ENCODE measurements at regions not wholly inside any gene's neighbourhood (a gene's known extent, or its start where the extent isn't known, plus 50 kb on each side); places are given as distances from the start of the nearest gene placed in this dataset.

DNA sequence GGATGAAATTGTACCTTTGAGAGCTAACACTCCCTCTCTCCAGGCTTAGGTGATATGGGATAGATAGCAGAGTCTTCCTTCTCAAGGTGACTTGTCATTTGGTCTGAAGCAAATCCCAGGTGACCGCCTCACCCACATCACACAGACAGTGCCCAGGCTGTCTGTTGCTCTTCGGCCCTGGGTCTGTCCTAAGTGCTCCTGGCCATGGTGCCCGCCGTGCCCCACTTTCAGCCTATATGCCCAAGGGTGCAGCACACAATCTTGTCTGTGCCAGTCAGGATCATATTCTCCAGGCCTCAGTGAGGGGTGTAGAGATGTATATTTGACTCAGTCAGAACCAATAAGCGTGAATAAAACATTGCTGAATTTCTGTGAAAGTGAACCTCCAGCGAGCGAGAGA, 326.8 kb downstream of the DYSF start:
- 64% methylated on average over 2 of the region's 7 CpGs for WGBS (ENCODE audit: insufficient coverage)
- Mint-ChIP-seq H3K27me3 (peaks cover 6 to 9% of the 10 kb centered on the region in 2 donors), H3K27ac (no peak overlapping the region), H3K4me3 (no peak overlapping the region), H3K4me1 (no peaks in the 10 kb centered on the region), H3K36me3 (no peaks in the 10 kb centered on the region), H3K9me3 (no peaks in the 10 kb centered on the region)
- ChIA-PET POLR2A (no interaction called here), CTCF (no interaction called here)
- Histone ChIP-seq H3K4me1 (ENCODE audit: control insufficient read depth in 1 of 2, extremely low read depth in 1 of 2, insufficient read depth in 2 of 2, low read length in 2 of 2) (no peaks in the 10 kb centered on the region), H3K4me3 (ENCODE audit: control insufficient read depth in 1 of 2, extremely low read depth in 1 of 2, low read length in 1 of 2) (no peak overlapping the region), H3K36me3 (ENCODE audit: control insufficient read depth in 2 of 2, extremely low read depth in 1 of 2, insufficient read depth in 1 of 2, low read length in 1 of 2) (no peaks in the 10 kb centered on the region), H3K27ac (ENCODE audit: low read length) (no peak overlapping the region), H3K9me3 (no peaks in the 10 kb centered on the region), H3K27me3 (replicated peaks in 1 of 2; ENCODE audit: control insufficient read depth in 2 of 2, extremely low read depth in 1 of 2, insufficient read depth in 2 of 2, low read length in 1 of 2) (peaks cover 0 to 22% of the 10 kb centered on the region in 2 experiments)
- no peak for ATAC-seq (replicated peaks in 1 of 4)
- DNase-seq: no peak

DNA sequence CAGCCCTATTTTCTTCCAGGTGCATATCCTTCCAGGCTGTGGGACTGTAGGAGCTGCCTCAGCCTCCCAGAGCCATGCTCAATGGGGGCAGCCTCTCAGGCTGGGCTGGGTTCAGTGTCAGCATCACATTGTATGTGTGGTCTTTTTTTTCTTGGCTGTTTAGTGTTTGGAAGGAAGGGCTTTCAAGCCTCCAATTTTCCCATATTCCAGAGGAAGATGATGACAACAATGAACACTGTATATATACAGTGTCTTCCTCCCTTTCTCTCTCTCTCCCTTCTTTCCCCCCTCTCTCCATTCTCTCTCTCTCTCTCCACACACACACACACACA, 326.4 kb downstream of the DYSF start:
- CTCF ChIA-PET: no interaction called here

DNA sequence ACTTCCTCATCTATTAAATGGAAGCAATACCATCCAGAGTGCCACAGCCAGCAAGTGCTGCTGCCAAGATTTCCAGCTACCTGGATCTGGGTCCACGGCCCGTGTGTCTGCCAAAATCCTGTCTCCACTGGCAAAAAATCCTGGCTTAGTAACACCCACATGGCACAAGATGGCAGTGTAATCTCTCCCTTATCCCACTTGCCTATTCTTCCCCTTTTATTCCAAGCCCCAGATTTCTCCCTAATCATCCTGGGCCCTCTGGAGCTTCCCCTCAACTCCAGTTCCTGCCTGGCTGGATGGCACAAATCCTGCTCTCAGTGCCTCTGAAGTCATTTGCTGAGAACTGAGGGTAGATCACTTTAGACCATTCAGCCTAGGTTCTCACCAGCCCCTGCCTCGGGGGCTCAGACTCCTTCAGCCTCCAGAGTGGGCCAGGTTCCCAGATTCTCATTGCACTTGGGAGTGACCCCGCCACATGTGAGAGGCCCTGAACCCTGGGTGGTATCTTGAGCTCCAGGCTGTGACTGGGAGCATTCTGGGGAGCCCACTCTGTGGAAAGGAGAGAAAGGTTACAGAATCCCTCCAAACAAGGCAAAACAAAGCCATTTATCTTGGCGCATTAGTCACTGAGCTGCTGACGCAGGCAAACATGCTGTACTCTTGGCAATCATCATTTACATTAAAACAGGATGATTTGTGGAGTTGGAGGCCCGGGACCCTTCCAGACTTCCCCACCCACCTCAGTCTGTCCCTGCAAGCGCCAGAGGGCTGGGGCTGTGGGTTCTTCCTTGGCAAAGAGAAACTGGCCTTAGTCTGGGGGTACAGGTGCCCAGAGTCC, 325.8 kb downstream of the DYSF start:
- no peaks in the 10 kb centered on the region for H3K36me3 Mint-ChIP-seq
- Histone ChIP-seq H3K36me3 (ENCODE audit: control insufficient read depth in 2 of 2, extremely low read depth in 1 of 2, insufficient read depth in 1 of 2, low read length in 1 of 2) (no peaks in the 10 kb centered on the region), H3K27ac (ENCODE audit: low read length) (no peak overlapping the region), H3K27me3 (replicated peaks in 1 of 2; ENCODE audit: control insufficient read depth in 2 of 2, extremely low read depth in 1 of 2, insufficient read depth in 2 of 2, low read length in 1 of 2) (peaks cover 0 to 21% of the 10 kb centered on the region in 2 experiments), H3K4me1 (ENCODE audit: control insufficient read depth in 1 of 2, extremely low read depth in 1 of 2, insufficient read depth in 2 of 2, low read length in 2 of 2) (no peaks in the 10 kb centered on the region), H3K9me3 (no peaks in the 10 kb centered on the region), H3K4me3 (ENCODE audit: control insufficient read depth in 1 of 2, extremely low read depth in 1 of 2, low read length in 1 of 2) (no peak overlapping the region)
- CTCF ChIA-PET: no interaction called here
- peak overlapping the region in 1 of 2 donors; percentile 28 for H3K27ac Mint-ChIP-seq
- POLR2A ChIA-PET: no interaction called here
- no peaks in the 10 kb centered on the region for H3K9me3 Mint-ChIP-seq
- ATAC-seq (replicated peaks in 1 of 4) (no peak), DNase-seq (no peak)
- H3K4me1 Mint-ChIP-seq: no peaks in the 10 kb centered on the region
- no peak overlapping the region for H3K4me3 Mint-ChIP-seq
- WGBS (ENCODE audit: insufficient coverage): 68% methylated on average over 3 of the region's 8 CpGs
- peaks cover 6% of the 10 kb centered on the region in 2 donors for H3K27me3 Mint-ChIP-seq

More for the DNA sequence above, 326.4 kb downstream of the DYSF start:
- Mint-ChIP-seq H3K27me3 (peaks cover 6% of the 10 kb centered on the region in 2 donors), H3K27ac (no peak overlapping the region), H3K4me3 (no peak overlapping the region), H3K9me3 (no peaks in the 10 kb centered on the region), H3K36me3 (no peaks in the 10 kb centered on the region), H3K4me1 (no peaks in the 10 kb centered on the region)
- Histone ChIP-seq H3K36me3 (ENCODE audit: control insufficient read depth in 2 of 2, extremely low read depth in 1 of 2, insufficient read depth in 1 of 2, low read length in 1 of 2) (no peaks in the 10 kb centered on the region), H3K4me3 (ENCODE audit: control insufficient read depth in 1 of 2, extremely low read depth in 1 of 2, low read length in 1 of 2) (no peak overlapping the region), H3K9me3 (no peaks in the 10 kb centered on the region), H3K27ac (ENCODE audit: low read length) (no peak overlapping the region), H3K27me3 (replicated peaks in 1 of 2; ENCODE audit: control insufficient read depth in 2 of 2, extremely low read depth in 1 of 2, insufficient read depth in 2 of 2, low read length in 1 of 2) (peaks cover 0 to 21% of the 10 kb centered on the region in 2 experiments), H3K4me1 (ENCODE audit: control insufficient read depth in 1 of 2, extremely low read depth in 1 of 2, insufficient read depth in 2 of 2, low read length in 2 of 2) (no peaks in the 10 kb centered on the region)
- POLR2A ChIA-PET: no interaction called here
- DNase-seq (no peak), ATAC-seq (replicated peaks in 1 of 4) (no peak)

DNA sequence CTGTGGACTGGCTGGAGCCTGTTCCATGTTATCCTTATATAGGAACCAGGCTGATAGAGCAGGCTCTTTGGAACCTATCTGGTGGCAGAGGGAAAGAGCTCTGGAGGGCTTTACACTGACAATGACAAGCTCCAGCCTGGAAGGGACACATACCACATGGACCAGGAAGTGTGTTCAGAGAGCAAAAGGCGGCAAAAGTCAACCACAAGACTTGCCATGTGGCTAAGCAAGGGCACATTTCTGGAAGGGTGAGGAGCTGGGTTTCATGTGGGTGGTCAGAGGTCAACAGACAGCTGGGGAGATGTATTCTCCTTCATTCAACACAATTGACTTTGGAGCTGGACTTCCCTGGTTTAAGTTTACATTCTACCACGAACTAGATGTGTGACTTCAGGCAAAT, 325.2 kb downstream of the DYSF start:
- Histone ChIP-seq H3K4me1 (ENCODE audit: control insufficient read depth in 1 of 2, extremely low read depth in 1 of 2, insufficient read depth in 2 of 2, low read length in 2 of 2) (no peaks in the 10 kb centered on the region), H3K9me3 (no peaks in the 10 kb centered on the region), H3K4me3 (ENCODE audit: control insufficient read depth in 1 of 2, extremely low read depth in 1 of 2, low read length in 1 of 2) (no peak overlapping the region), H3K27me3 (replicated peaks in 1 of 2; ENCODE audit: control insufficient read depth in 2 of 2, extremely low read depth in 1 of 2, insufficient read depth in 2 of 2, low read length in 1 of 2) (peaks cover 0 to 21% of the 10 kb centered on the region in 2 experiments), H3K27ac (ENCODE audit: low read length) (no peak overlapping the region), H3K36me3 (ENCODE audit: control insufficient read depth in 2 of 2, extremely low read depth in 1 of 2, insufficient read depth in 1 of 2, low read length in 1 of 2) (no peaks in the 10 kb centered on the region)
- ChIA-PET POLR2A (no interaction called here), CTCF (no interaction called here)
- H3K27ac Mint-ChIP-seq: no peak overlapping the region
- DNase-seq (no peak), ATAC-seq (replicated peaks in 1 of 4) (no peak)
- no peaks in the 10 kb centered on the region for H3K36me3 Mint-ChIP-seq
- peaks cover 0 to 3% (median 0%) of the 10 kb centered on the region in 3 donors for H3K9me3 Mint-ChIP-seq
- no peaks in the 10 kb centered on the region for H3K4me1 Mint-ChIP-seq
- WGBS (ENCODE audit: insufficient coverage): 24% methylated on average over 2 of the region's 2 CpGs
- no peak overlapping the region for H3K4me3 Mint-ChIP-seq
- H3K27me3 Mint-ChIP-seq: peaks cover 6% of the 10 kb centered on the region in 2 donors

DNA sequence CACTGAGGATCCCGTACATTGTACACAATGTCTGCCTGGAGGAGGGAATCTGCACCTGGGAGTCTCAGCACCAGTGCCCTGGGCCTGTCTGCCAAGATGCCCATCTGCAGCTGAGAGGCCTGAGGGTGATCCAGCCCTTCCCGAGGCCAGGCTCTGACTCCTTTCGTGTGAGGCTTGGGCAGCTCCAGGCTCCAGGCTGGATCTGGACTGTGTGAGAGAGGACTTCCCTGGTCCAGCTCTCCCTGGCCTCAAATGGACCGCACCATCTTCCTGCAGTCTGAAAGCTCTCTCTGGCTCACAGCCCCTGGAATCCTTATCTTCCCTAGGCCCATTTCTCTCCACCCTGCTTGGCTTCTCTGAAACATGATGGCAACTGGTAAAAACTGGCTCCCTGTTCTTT, 324.6 kb downstream of the DYSF start:
- H3K4me1 ChIP-seq (ENCODE audit: control insufficient read depth in 1 of 2, extremely low read depth in 1 of 2, insufficient read depth in 2 of 2, low read length in 2 of 2): no peaks in the 10 kb centered on the region
- Mint-ChIP-seq H3K9me3 (peaks cover 0 to 3% (median 0%) of the 10 kb centered on the region in 3 donors), H3K4me1 (no peaks in the 10 kb centered on the region), H3K36me3 (no peaks in the 10 kb centered on the region), H3K4me3 (no peak overlapping the region), H3K27ac (no peak overlapping the region), H3K27me3 (peaks cover 6% of the 10 kb centered on the region in 2 donors)
- CTCF ChIA-PET: no interaction called here
- H3K27me3 ChIP-seq (replicated peaks in 1 of 2; ENCODE audit: control insufficient read depth in 2 of 2, extremely low read depth in 1 of 2, insufficient read depth in 2 of 2, low read length in 1 of 2): peaks cover 0 to 20% of the 10 kb centered on the region in 2 experiments
- no peak overlapping the region for H3K4me3 ChIP-seq (ENCODE audit: control insufficient read depth in 1 of 2, extremely low read depth in 1 of 2, low read length in 1 of 2)
- WGBS (ENCODE audit: insufficient coverage): 68% methylated on average over 3 of the region's 4 CpGs
- no peak for DNase-seq
- ATAC-seq (replicated peaks in 1 of 4): no peak
- H3K27ac ChIP-seq (ENCODE audit: low read length): no peak overlapping the region
- POLR2A ChIA-PET: no interaction called here
- no peaks in the 10 kb centered on the region for H3K9me3 ChIP-seq
- H3K36me3 ChIP-seq (ENCODE audit: control insufficient read depth in 2 of 2, extremely low read depth in 1 of 2, insufficient read depth in 1 of 2, low read length in 1 of 2): no peaks in the 10 kb centered on the region

DNA sequence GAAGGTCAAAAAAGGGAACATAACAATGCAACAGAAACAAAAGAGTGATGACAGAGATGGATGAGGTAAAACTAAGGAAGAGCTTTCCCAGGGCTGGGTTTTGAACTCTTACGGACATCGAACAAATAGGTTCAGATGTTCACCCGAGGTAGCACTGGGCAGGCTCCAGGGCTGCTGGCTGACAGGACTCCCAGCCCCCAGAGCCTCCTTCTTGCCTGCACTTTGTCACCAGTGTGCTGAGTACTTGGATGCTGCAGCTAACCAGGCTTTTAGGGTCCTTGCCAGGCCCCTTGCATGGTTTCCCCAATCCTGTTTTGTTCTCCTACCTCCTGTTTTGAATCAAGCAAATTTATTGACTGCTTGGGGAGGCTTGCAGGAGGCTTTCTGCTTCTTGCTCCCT, 322.9 kb downstream of the DYSF start:
- Mint-ChIP-seq H3K9me3 (peaks cover 0 to 3% (median 0%) of the 10 kb centered on the region in 3 donors), H3K4me1 (no peaks in the 10 kb centered on the region), H3K4me3 (no peak overlapping the region), H3K27ac (no peak overlapping the region), H3K27me3 (peaks cover 2 to 6% of the 10 kb centered on the region in 2 donors), H3K36me3 (no peaks in the 10 kb centered on the region)
- Histone ChIP-seq H3K36me3 (ENCODE audit: control insufficient read depth in 2 of 2, extremely low read depth in 1 of 2, insufficient read depth in 1 of 2, low read length in 1 of 2) (no peaks in the 10 kb centered on the region), H3K4me1 (ENCODE audit: control insufficient read depth in 1 of 2, extremely low read depth in 1 of 2, insufficient read depth in 2 of 2, low read length in 2 of 2) (no peaks in the 10 kb centered on the region), H3K9me3 (no peaks in the 10 kb centered on the region), H3K27ac (ENCODE audit: low read length) (no peak overlapping the region), H3K4me3 (ENCODE audit: control insufficient read depth in 1 of 2, extremely low read depth in 1 of 2, low read length in 1 of 2) (no peak overlapping the region), H3K27me3 (replicated peaks in 1 of 2; ENCODE audit: control insufficient read depth in 2 of 2, extremely low read depth in 1 of 2, insufficient read depth in 2 of 2, low read length in 1 of 2) (peaks cover 0 to 15% of the 10 kb centered on the region in 2 experiments)
- CTCF ChIA-PET: no interaction called here
- WGBS (ENCODE audit: insufficient coverage): 78% methylated on average over 3 of the region's 3 CpGs
- ATAC-seq (replicated peaks in 1 of 4) (no peak), DNase-seq (no peak)
- POLR2A ChIA-PET: no interaction called here

DNA sequence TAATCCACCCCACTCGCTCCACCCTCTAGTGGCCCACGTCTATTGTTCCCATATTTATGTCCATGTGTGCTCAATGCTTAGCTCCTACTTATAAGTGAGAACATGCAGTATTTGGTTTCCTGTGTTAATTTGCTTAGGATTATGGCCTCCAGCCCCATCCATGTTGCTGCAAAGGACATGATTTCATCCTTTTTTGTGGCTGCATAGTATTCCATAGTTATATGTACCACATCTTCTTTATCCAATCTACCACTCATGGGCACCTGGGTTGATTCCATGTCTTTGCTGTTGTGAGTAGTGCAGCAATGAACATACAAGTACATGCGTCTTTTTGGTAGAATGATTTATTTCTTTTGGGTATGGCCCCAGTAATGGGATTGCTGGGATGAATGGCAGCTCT, 319.9 kb downstream of the DYSF start:
- Histone ChIP-seq H3K4me1 (ENCODE audit: control insufficient read depth in 1 of 2, extremely low read depth in 1 of 2, insufficient read depth in 2 of 2, low read length in 2 of 2) (no peaks in the 10 kb centered on the region), H3K27ac (ENCODE audit: low read length) (no peak overlapping the region), H3K27me3 (replicated peaks in 1 of 2; ENCODE audit: control insufficient read depth in 2 of 2, extremely low read depth in 1 of 2, insufficient read depth in 2 of 2, low read length in 1 of 2) (peaks cover 0 to 10% of the 10 kb centered on the region in 2 experiments), H3K4me3 (ENCODE audit: control insufficient read depth in 1 of 2, extremely low read depth in 1 of 2, low read length in 1 of 2) (no peak overlapping the region), H3K9me3 (no peaks in the 10 kb centered on the region), H3K36me3 (ENCODE audit: control insufficient read depth in 2 of 2, extremely low read depth in 1 of 2, insufficient read depth in 1 of 2, low read length in 1 of 2) (no peaks in the 10 kb centered on the region)
- Mint-ChIP-seq H3K4me3 (no peak overlapping the region), H3K36me3 (no peaks in the 10 kb centered on the region), H3K27me3 (peaks cover 0 to 6% of the 10 kb centered on the region in 2 donors), H3K9me3 (peaks cover 0 to 8% (median 0%) of the 10 kb centered on the region in 3 donors), H3K27ac (no peak overlapping the region), H3K4me1 (no peaks in the 10 kb centered on the region)
- ChIA-PET CTCF (no interaction called here), POLR2A (no interaction called here)
- ATAC-seq (replicated peaks in 1 of 4): no peak
- no peak for DNase-seq
- no CpG with 5 or more reads among the region's 3 CpGs for WGBS (ENCODE audit: insufficient coverage)

All from T-cell (primary cell).